GM19035 (cell line): ENCODE measurements at regions not wholly inside any gene's neighbourhood (a gene's known extent, or its start where the extent isn't known, plus 50 kb on each side); places are given as distances from the start of the nearest gene placed in this dataset.

Source experiments
- ATAC-seq: cut with Tn5 transposase; IDR thresholded peaks from one replicate; pipeline ENCODE4 v1.9.1; 2021; ENCODE audit not compliant: unreplicated experiment

GRCh38 chr12:102540815-102541385 is 60.5 kb upstream of the IGF1 start:
- ATAC-seq = no peak

DNA sequence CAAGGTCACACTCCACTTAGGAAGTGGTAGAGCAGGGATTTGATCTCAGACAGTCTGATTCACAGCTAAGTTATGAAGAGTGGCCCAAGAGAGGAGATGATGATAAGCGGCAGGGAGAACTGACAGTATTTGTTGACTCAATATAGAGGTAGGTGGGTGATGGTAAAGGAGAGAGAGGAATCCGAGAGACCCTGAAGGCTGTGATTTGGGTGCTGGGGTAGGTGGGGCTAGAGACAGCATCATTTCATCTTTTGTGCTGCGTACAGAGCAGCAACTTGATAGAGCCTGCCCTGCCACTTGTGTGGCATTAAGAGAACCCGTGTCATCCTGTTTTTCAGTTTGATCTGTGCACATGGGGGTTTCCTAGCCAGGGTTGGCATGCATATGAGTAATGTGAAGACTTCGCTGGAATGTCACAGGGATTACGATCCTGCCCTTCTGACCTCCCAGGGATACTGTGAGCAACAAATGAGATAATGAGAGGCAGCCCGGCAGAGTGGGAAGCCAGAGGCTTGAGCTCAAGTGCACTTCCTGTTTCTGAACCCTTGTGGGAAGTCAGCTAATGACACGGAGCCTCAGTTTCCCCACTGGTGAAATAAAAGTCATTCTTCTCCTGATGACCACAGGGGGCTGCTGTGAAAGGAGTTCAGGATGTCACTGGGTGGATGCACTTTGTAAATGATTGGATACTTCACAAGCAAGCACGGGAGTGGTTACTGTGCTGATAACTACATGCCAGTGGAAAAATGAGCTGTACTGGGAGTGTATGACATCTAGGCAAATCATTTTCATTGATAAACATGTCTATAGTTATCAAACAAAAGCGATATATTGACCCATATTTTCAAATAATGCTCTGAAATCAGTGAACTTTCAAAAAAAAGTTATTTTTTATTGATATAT is 59.5 kb upstream of the IGF1 start:
- no peak for ATAC-seq

- no peak for ATAC-seq
These were observed 54.9 kb upstream of the IGF1 start for GRCh38 chr12:102535306-102535705.

- no peak for ATAC-seq
These were observed 54.5 kb upstream of the IGF1 start for GRCh38 chr12:102534899-102535298.

DNA sequence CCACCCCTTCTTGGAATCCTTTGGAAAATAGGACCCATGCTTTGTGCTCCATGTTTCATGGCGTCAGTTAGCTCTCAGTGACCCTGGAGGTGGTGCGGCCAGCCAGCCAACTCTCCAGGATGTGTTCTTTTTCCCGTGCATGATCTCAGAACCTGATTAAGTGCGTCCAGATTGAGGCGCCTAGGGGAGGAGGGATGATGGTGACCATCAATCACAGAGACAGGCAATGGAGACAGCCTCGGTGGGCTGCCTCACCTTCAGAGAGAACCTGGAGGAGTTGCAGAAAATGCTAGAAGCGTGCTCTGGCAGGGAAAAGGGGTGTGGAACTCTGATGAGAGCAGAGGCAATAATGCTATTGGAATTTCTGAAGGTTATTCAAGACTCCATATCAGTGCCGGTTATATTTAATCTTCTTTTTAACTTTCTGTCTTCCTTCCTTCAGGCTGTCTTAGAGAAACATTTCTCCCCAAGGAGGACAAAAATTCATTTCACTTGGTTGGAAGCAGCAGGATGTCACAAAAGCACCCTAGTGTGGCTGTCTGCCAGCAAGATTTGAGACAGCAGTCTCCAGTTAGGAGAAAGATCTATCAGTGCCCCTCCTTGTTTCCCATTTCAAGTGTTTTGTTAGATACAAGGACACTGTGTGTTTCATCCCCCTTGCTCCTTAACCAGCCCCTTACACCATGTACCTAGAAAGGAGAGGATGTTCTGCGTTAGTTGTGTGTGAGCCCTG is 53.3 kb upstream of the IGF1 start:
- no peak for ATAC-seq
